KMS-11 (cell line): ENCODE measurements at regions not wholly inside any gene's neighbourhood (a gene's known extent, or its start where the extent isn't known, plus 50 kb on each side); places are given as distances from the start of the nearest gene placed in this dataset.
A peak's percentile ranks its signal among the peaks of the same experiment; 100 is the strongest.
"Not testable (repeated sequence)": the region's sequence is repeated elsewhere in the genome, so short reads cannot be mapped to it uniquely, and the experiment has no call there.

Experiments
- H2AFZ ChIP-seq: fragments of 200-600 bp; sonication (generic); 2 replicates; pipeline ENCODE4 v1.6.1; 2016; ENCODE audit warnings: antibody characterized with exemption, mixed run types, low read depth
- H3K27ac ChIP-seq: fragments of 200-600 bp; sonication (generic); 2 replicates; pipeline ENCODE4 v1.6.1; 2016; ENCODE audit warnings: mild to moderate bottlenecking, mixed run types
- H3K27me3 ChIP-seq: fragments of 200-600 bp; sonication (generic); 2 replicates; pipeline ENCODE4 v1.6.1; 2017; ENCODE audit warnings: mild to moderate bottlenecking, low read depth, mixed run types, moderate library complexity; ENCODE audit not compliant: insufficient read depth
- H3K36me3 ChIP-seq: fragments of 200-600 bp; sonication (generic); 2 replicates; pipeline ENCODE4 v1.6.1; 2017; ENCODE audit warnings: mild to moderate bottlenecking, mixed run types; ENCODE audit not compliant: insufficient read depth
- H3K4me1 ChIP-seq: fragments of 200-600 bp; sonication (generic); 2 replicates; pipeline ENCODE4 v1.6.1; 2016; ENCODE audit warnings: mild to moderate bottlenecking, low read depth, mixed run types; ENCODE audit not compliant: poor library complexity, severe bottlenecking
- H3K4me2 ChIP-seq: fragments of 200-600 bp; sonication (generic); 2 replicates; pipeline ENCODE4 v1.7.0; 2016; ENCODE audit warnings: mild to moderate bottlenecking, mixed run types
- H3K4me3 ChIP-seq: fragments of 200-600 bp; sonication (generic); IDR thresholded peaks from 2 replicates; pipeline ENCODE4 v1.6.1; 2017; ENCODE audit warnings: low read depth, low read length, mixed read lengths; ENCODE audit not compliant: insufficient read depth
- H3K79me2 ChIP-seq: fragments of 200-600 bp; sonication (generic); 2 replicates; pipeline ENCODE4 v1.6.1; 2016; ENCODE audit warnings: low read depth, mixed run types; ENCODE audit not compliant: insufficient read depth
- H3K9ac ChIP-seq: fragments of 200-600 bp; sonication (generic); 2 replicates; pipeline ENCODE4 v1.6.1; 2016; ENCODE audit warnings: mild to moderate bottlenecking, mixed run types
- H4K20me1 ChIP-seq: fragments of 200-600 bp; sonication (generic); 2 replicates; pipeline ENCODE4 v1.6.1; 2016; ENCODE audit warnings: mild to moderate bottlenecking, mixed run types; ENCODE audit not compliant: insufficient read depth
- TF ChIP-seq, protein P1 (sequence below): fragments of 200-600 bp; sonication (generic); conservative IDR thresholded peaks from 2 replicates; pipeline ENCODE4 v1.6.1; 2017; ENCODE audit warnings: low read depth, mild to moderate bottlenecking, antibody characterized with exemption, low read length, moderate library complexity, mixed read lengths

GRCh38 chr16:29114574-29114973, 129.7 kb downstream of the LAT start:
- Histone ChIP-seq H4K20me1 (no peaks in the 10 kb centered on the region), H3K27ac (no peak overlapping the region), H3K4me1 (peaks cover 27% of the 10 kb centered on the region), H3K4me2 (0 out of 2 replicates have a peak overlapping the region, but pooled peaks have one; percentile 20), H3K36me3 (no peaks in the 10 kb centered on the region), H2AFZ (0 out of 2 replicates have a peak overlapping the region, but pooled peaks have one; percentile 65), H3K4me3 (no peak overlapping the region), H3K9ac (no peak overlapping the region), H3K79me2 (no peaks in the 10 kb centered on the region), H3K27me3 (no peaks in the 10 kb centered on the region)
- TF ChIP-seq, protein P1, sequence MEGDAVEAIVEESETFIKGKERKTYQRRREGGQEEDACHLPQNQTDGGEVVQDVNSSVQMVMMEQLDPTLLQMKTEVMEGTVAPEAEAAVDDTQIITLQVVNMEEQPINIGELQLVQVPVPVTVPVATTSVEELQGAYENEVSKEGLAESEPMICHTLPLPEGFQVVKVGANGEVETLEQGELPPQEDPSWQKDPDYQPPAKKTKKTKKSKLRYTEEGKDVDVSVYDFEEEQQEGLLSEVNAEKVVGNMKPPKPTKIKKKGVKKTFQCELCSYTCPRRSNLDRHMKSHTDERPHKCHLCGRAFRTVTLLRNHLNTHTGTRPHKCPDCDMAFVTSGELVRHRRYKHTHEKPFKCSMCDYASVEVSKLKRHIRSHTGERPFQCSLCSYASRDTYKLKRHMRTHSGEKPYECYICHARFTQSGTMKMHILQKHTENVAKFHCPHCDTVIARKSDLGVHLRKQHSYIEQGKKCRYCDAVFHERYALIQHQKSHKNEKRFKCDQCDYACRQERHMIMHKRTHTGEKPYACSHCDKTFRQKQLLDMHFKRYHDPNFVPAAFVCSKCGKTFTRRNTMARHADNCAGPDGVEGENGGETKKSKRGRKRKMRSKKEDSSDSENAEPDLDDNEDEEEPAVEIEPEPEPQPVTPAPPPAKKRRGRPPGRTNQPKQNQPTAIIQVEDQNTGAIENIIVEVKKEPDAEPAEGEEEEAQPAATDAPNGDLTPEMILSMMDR = no peak

DNA sequence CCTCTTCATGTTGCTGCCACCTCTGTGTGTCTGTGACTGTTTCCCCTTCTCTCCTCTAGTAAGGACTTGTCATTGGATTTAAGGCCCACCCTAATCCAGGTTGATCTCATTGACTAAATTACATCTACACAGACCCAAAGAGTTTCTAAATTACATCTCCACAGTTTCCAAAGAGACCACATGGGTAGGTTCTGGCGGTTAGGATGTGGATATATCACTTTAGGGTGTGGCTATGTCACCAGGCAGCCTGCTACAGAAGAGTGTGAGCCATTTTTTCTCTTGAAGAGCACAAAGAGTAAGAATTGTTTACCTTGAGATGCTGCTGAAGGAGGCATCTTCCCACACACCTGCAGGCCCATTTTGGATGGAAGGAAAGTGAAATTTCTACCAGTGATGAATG, 128.6 kb downstream of the LAT start:
- H3K4me2 ChIP-seq, H3K36me3 ChIP-seq, H3K27ac ChIP-seq, H4K20me1 ChIP-seq, H2AFZ ChIP-seq, H3K4me3 ChIP-seq, H3K79me2 ChIP-seq, H3K27me3 ChIP-seq, H3K9ac ChIP-seq: not testable (repeated sequence)
- H3K4me1 ChIP-seq = peaks cover 27% of the 10 kb centered on the region

DNA sequence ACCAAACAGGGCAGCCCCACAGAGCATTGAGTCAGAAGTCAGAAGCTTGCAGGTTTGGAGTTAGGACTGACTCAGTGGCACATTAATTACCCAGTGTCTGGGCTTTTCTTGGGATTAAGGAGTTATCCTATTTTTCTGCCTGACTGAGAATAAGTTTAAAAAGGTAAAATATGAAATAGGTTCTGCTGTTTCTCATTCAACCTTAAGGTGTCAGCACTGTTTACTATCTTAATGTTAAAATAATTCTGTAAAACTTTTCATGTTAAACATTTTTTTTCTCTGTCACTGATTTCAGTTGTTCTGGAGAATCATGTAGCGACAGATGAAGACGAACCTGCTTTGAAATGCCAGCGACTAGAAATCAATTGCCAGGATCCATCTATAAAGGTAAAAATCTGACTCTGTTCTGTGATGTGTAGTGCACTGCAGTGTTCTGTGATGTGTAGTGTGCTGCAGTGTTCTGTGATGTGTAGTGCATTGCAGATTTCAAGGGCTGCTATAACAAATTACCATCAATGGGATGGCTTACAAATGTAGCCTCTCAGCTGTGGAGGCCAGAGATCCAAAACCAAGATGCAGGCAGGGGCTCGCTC, 128.0 kb downstream of the LAT start:
- Histone ChIP-seq H4K20me1 (no peaks in the 10 kb centered on the region), H3K27me3 (no peaks in the 10 kb centered on the region), H3K27ac (no peak overlapping the region), H3K4me3 (no peak overlapping the region), H3K9ac (no peak overlapping the region), H3K79me2 (no peaks in the 10 kb centered on the region), H2AFZ (no peak overlapping the region), H3K4me1 (peaks cover 27% of the 10 kb centered on the region), H3K36me3 (no peaks in the 10 kb centered on the region), H3K4me2 (no peak overlapping the region)
- TF ChIP-seq, protein P1 = no peak

DNA sequence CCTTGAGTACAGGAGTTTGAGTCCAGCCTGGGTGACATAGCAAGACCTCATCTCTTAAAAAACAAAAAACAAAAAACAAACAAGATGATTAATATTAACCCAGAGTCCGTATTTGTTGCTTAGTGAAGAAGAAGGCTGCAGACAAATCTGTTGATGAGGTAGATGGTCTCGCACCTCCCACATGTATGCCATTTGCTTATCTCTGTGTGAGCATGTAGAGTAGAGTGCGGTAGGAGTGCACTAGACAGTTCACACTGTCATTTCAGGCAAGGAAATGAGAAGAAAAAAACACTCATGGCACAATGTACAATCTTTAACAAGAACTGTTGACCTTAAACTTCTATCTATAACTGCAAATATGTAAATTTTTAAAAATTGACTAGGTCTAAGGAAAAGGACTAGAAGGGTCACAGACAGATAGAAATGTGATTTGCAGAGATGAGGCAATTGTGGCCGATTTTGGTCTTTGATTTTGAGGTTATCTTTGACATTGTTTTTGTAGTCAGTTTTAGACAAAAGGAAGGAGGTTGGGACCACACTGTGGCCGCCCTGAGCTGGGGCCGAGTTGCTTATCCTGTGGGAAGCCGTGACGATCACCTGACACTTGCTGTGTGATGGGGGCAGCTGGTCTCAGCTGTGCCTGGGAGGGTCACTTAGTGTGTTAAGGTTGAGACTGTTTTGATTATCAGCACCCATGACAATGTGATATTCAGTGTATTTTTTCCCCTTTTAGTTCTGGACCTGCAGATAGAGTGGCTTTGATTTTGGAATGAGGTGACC, 127.2 kb downstream of the LAT start:
- not testable (repeated sequence) for H3K4me3 ChIP-seq, H3K9ac ChIP-seq, H3K79me2 ChIP-seq, H3K4me2 ChIP-seq, H3K36me3 ChIP-seq, H3K27ac ChIP-seq, H3K27me3 ChIP-seq, H4K20me1 ChIP-seq, H2AFZ ChIP-seq
- H3K4me1 ChIP-seq = peaks cover 27% of the 10 kb centered on the region

- no peak overlapping the region for H3K4me3 ChIP-seq
- H3K79me2 ChIP-seq = no peaks in the 10 kb centered on the region
- H3K4me1 ChIP-seq = peaks cover 22% of the 10 kb centered on the region
- H3K27ac ChIP-seq = no peak overlapping the region
- H3K36me3 ChIP-seq = no peaks in the 10 kb centered on the region
- no peak overlapping the region for H3K9ac ChIP-seq
- H2AFZ ChIP-seq = no peak overlapping the region
- TF ChIP-seq, protein P1 = no peak
- no peak overlapping the region for H3K4me2 ChIP-seq
- no peaks in the 10 kb centered on the region for H4K20me1 ChIP-seq
- H3K27me3 ChIP-seq = no peaks in the 10 kb centered on the region
These were observed 126.6 kb downstream of the LAT start for GRCh38 chr16:29111421-29111820.

GRCh38 chr16:29108625-29109169, 123.8 kb downstream of the LAT start:
- H2AFZ ChIP-seq, H3K4me1 ChIP-seq, H3K36me3 ChIP-seq, H4K20me1 ChIP-seq, H3K4me3 ChIP-seq, H3K4me2 ChIP-seq, H3K27me3 ChIP-seq, H3K79me2 ChIP-seq, H3K9ac ChIP-seq, H3K27ac ChIP-seq: not testable (repeated sequence)
